SK-MEL-5 (cell line): ENCODE measurements at regions not wholly inside any gene's neighbourhood (a gene's known extent, or its start where the extent isn't known, plus 50 kb on each side); places are given as distances from the start of the nearest gene placed in this dataset.

Experiments
- DNase-seq: peaks from one replicate; pipeline ENCODE4 v3.0.0-alpha.2; 2016; ENCODE audit warnings: low read depth, low spot score
- in situ Hi-C: cut with HindIII; loops from 2 replicates; pipeline ENCODE4 v1.10.0; 2016; ENCODE audit warnings: low sequenced_read_pairs, high pct_unique_total_duplicates, low pct_unique_long_range_greater_than_20kb

DNA sequence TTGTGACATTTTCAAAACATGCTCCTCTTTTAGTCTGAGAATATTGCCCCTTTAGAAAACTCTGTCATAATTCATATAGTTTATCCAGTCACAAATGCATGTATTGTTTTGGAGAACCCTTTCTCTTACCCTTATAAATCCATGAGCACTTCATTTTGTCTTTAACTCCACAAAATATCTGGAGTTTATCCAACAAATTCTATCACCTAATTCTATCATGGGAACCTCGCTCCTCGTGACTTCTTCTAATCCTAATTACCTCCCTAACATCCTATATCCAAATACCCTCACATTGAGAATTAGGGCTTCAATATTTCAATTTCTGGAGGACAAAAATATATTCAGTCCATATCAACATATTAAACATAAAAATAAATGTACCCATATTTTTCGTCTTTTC is 1565.9 kb downstream of the ARAP2 start:
- no peak for DNase-seq

DNA sequence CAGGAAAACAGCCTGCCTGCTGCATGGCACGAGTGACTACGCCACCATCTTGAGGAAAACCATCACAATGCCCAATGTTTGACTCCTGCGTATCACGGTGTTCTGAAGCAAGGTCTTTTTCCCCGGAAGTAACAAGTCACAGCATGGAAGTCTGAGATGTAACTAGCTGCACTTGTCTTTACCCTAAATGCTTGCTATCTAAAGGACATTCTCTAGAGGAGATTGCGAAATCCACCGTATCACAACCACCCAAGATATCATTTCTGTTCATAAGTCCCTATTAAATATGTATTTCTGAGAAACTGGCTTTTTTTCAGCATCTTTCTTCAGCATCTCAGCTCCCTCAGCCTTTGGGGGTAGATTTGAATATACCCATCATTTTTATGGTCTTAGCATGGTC is 1565.1 kb downstream of the ARAP2 start:
- DNase-seq, result no peak
- in situ Hi-C loops, result no loop called here

More for the DNA sequence above, 1565.9 kb downstream of the ARAP2 start:
- in situ Hi-C loops, result no loop called here

DNA sequence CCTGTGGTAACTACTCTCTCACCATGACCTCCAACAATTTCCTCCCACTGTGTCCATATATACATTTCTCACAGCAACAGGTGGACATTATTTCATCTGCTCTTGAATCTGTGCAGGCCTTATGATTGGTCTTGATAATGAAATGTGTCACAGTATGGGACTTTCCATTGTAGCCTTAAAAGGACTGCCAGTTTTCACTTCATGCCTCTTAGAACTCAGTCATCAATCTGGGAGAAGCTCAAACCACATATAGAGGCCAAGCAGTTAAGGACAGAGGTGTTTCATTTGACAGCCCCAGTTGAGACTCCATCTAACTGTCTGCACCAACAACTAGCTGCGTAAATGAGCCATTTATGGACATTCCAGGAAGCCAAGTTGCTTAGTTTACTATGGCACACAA is 1534.8 kb downstream of the ARAP2 start:
- in situ Hi-C loops, result no loop called here
- no peak for DNase-seq

DNA sequence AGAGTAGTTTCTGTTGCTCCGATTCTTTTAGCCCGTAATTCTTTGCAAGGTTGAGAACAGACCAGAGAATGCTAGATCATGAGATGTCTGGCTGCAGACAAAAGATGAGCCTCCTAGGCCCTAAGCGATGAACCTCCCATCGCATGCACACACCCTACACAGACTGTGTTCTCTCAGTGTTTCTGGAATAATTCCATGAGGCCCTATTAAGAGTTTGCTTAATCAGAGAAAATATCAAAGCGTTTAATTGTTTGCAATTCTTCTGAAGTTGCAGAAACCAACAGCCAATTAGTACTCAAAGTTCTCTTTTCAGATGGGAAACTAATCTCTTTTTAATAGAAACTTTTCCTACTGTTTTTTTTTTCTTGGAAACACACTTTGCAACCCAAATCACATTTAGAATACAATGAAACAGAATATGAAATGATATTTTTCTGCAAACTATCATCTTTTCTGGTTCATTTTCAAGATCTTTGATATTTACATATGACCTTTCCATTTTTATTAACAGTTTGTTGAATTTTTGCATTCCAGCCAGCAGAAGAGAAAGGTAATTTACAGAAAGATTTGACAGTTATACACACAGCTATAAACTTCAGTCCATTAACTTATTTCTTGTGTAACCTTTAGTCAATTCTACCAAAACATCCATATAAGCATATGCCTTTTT is 1525.6 kb downstream of the ARAP2 start:
- in situ Hi-C loops, result no loop called here
- DNase-seq, result no peak

DNA sequence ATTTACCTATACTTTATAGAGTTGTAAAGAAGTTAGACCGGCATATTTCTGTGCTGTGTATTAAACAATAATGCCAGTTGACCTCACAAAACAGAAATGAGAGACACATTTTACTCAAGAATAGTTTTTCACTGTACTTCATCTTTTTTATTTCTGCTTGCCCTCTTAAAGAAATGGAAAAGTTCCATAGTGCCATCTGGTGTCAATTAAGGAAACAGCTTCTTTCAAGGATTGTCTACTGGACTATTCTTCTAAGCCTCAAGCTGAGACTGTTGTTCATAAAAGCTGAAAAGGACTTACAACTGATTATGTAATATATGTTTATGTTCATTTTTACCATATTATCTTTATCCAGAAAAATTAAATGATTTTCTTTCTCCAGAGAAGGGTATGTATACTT is 1523.7 kb downstream of the ARAP2 start:
- DNase-seq, result peak; percentile 61
- in situ Hi-C loops, result no loop called here

DNA sequence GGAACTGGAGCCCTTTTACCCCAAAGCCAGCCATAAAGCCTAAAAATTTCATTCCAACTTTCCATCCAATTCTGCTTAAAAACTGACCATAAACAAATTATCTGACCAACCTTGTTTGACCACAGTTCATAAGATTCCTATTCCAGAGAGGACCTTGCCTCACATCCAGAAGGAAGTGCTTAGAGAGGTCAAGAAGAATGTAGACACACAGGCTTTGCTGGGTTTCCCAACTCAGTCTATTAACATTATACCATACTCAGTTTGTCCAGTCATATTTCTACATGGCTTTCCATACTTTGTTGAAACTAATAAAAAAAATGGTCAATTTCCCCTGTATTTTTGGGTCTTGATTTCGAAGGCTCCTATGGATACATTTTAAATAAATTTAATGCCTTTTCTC is 1522.5 kb downstream of the ARAP2 start:
- DNase-seq, result no peak
- in situ Hi-C loops, result no loop called here

DNA sequence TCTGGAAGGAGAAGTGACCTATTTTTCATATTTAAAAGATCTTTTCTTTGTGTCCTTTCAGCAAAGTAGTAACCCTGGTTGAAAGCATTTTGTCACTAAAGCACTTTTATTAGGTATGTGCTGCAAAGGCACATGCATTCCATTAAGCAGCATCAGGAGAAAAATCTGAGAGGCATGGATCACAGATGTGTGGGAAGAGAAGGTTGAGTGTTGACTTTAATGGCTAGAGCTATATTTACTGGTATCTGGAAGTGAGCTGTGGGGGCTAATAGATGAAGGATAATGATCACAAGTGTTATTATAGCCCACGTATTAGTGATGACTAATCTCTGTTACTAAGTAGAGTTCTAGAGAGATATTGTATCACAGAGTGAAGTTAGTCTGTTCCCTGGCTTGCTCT is 1520.7 kb downstream of the ARAP2 start:
- in situ Hi-C loops, result no loop called here
- DNase-seq, result no peak

DNA sequence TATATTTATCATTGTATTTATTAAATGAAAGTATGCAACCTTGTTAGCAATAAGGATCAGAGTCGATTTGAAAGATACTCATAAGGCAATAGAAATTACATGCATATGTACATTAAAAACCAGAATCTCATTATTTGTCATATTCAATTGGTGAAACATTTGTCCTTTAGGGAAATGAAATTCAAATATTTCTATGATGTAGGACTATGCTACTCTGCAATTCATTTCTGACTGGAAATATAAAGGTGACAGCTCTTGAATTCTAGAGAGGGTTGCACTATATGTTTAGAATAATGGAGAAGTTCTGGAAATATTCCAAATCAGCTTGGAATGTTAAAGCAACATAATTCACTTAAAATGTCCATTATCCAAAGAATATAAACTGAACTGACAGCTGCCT is 1519.8 kb downstream of the ARAP2 start:
- in situ Hi-C loops, result no loop called here
- no peak for DNase-seq

DNA sequence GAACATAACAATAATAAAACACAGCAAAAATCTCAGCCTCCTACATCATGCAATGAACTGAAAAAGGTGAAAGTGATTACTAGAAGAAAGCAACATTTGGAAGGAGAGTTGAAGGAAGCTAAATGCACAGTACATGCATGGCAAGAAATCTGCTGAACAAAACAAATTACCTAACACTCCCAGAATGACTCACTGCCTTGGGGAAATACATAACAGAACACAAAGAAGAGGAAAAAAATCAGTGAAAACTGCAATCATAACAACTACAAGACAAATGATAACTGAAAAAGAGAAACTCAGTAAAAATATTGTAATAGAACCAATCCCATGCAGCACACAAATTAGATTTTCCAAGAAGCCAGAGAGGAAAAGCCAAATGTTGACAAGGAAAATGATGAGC is 1513.2 kb downstream of the ARAP2 start:
- no peak for DNase-seq
- in situ Hi-C loops, result no loop called here

DNA sequence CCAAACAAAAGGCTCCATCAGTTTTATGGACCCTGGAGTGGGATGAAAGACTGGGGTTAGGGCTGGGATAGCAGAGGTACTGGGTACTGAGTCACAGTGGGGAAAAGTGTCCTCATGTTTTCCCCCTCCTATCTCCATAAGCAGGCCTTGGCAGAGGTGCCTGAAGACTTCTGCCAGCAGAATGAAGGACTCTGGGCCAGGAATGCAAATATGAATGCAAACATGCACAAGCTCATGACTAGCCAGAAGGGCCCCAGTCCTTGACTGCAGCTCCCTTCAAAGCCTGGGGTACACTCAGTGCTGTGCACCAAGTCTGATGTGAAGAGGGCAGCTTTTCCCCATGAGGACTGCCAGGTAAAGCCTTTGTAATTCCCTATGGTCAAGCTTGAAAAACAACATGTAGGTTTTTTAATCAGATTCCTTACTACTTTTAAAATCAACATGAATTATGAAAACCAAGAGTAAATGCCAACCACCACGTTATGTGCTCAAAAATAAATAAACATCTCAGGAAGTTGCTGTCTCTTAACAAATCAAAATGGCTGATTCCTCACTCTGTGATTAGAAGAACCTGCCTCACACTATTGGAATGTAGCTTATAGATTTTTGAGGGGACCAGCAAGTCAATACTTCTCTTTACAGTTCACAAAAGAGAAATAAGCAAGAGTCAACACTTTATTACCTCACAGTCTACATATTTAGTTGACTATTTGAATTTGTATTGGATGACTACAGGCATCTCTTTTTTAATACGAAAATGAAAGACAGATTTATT is 1512.0 kb downstream of the ARAP2 start:
- in situ Hi-C loops, result no loop called here
- DNase-seq, result no peak

DNA sequence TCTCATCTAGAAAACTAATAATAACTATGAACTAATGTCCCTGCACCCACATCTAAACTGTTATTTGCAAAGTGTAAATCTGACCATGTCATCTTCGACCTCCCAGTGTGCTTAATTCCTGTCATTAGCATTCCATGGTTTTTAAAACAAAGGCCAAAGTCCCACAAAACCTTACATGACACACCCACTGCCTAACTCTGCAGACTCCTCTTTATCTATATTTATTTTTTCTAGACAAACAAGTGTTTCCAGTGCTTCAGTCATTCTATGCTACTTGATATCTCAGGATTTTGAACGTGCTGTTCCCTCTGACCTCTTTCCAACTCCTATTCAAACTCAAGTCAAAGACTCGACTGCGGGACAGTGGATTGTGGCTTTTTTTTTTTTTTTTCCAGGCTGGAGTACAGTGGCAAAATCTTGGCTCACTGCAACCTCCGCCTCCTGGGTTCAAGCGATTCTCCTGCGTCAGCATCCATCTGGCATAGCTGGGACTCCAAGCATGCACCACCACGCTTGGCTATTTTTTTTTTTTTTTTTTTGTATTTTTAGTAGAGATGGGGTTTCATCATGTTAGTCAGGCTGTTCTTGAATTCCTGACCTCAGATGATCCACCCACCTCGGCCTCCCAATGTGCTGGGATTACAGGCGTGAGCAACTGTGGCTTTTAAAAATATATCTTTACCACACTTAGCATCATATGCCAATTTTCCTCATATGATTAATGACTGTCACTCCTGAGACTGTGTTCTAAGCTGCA is 1511.0 kb downstream of the ARAP2 start:
- DNase-seq, result no peak
- in situ Hi-C loops, result no loop called here

DNA sequence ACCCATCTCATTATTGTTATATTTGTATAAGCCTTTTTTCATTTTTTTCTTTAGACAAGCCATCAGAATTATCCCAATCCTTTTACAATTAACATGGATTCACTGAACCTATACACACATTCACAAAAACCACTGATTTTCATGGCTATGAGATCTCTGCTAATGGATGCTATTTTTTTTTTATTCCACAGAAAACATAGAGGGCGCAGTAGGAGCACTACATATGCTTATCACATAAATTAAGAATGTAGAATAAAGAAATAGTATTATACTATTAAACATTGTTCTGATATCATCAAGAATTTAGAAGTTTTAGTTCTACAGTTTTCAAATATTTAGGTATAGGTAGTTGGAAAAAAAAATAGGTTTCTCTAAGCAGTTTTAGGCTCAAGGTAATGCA is 1477.4 kb downstream of the ARAP2 start:
- peak; percentile 18 for DNase-seq
- in situ Hi-C loops, result no loop called here

DNA sequence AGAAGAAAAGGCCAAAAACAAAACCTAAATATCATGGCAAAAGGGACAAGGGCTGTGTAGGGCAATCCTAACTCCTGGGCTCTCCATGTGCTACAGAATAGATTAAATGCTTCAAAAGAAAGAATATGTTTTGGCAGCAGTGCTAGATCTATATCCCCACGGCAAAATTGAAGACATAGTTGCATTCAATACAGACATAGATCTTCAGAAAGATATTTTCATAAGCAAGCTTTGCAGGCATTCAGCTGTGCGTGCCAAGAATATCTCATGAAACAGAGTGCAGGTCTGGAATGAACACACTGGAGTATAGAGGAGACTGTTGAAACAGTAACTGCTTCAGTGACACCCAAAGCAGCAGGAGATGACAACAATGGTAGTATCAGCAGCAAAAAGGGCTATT is 1476.9 kb downstream of the ARAP2 start:
- DNase-seq, result no peak
- in situ Hi-C loops, result no loop called here

DNA sequence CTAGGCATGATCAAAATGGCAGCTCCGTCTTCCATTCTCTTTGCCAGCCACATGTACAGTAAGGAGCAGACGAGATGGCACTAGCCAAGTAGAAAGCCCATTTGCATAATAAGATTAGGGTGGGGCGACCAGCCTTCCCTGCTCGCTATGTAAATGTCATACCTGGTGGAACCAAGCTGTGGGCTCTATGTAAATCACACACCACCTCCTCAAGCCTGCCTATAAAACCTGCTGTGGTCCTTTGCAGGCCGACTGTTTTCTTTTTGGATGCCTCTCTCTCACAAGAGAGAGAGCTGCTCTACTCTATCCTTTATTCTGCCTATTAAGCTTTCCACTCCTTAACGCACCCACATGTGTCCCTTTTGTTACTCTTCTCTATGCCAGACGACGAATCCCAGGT is 1472.7 kb downstream of the ARAP2 start:
- in situ Hi-C loops, result no loop called here
- DNase-seq, result no peak

DNA sequence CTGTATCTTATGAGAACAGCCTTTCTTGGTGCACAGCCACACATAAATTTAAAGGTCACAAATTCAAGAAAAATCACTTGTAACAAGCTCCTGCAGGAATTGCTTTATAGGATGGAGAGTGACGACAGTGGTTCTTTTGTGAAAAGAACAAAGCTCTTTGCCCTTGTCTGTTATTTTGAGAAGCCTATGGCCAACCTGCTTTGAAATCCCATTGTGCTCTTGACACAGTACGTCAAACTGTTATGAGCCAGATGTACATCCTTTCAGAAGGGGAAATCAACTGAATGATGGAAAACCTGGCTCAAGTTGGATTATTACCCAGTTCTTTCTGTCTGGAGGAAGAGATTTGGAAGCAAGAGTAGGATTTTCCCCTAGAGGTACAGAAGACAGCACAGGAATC is 1454.2 kb downstream of the ARAP2 start:
- no peak for DNase-seq
- in situ Hi-C loops, result no loop called here

DNA sequence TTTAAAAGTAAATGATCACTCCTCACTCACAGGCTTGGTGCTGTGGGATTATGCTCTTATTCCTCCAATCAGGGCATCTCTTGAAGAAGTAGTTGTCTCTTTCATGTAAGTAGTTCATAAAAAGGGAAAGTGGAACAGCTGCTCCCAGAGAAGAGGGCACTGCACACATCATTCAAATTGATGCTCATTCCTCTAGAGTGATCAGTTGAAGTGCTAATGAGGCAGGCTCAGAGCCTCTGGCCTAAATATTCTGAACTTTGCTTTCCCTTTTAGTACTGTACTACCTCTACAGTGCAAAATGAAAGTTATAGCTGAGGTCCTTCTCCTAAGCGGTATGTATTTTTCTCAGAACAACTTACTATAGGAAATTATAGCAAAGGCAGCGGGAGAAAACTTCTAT is 1453.1 kb downstream of the ARAP2 start:
- DNase-seq, result no peak
- in situ Hi-C loops, result no loop called here

DNA sequence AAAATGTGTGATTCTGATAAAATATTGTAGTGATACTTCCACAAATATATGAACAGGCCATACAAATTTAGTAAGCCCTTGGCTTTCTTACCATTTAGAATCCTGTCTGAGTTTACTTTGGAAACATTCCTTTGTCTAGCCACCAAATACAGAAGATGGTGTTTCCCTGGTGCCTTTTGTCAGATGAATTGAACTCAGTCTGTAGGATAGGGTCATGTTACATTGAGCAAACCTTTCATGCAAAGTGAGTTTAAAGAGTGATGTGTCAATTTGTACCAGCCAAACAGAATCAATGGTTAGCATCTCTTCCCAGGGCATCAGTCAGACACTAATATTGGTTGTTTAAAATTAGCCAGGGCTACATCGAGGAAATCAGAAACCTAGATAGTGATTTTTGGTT is 1443.4 kb downstream of the ARAP2 start:
- DNase-seq, result no peak
- in situ Hi-C loops, result no loop called here

DNA sequence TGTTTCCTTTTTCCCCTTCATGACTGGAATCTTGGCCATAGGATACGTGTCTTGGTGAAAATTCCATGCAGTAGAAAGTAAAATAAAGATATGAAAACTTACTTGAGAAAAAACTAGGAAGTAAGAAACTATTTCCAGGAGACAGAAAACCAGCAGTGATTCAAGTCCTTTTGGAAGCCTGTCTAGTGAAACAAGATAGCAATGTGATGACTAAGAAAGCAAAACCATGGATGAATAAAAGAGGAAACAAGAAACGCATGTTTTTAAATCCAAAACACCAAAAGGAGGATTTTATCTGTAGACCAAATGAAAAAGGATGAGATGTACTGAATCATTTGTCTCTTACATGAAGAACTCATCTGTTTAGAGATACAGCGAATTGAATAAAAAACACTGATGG is 1430.0 kb downstream of the ARAP2 start:
- in situ Hi-C loops, result no loop called here
- no peak for DNase-seq

DNA sequence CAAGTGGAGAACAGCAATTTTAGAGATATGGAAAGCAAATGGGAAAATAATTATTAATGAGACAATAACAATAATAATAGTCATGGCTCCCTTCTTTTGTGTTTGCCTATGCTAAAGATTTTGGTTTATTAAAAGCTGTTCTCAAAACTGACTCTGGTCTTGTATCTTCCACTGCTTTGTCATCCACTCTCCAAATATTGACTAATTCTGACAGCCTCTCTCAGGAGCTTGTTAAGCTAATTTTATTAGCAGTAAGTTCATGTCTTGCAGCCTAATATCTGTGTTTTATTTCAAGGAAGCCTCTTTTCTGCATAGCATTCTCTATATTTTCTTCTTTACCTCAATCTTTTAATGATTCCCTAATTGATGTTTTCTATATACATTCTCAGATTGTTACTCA is 1419.8 kb downstream of the ARAP2 start:
- DNase-seq, result no peak
- in situ Hi-C loops, result no loop called here
